ENCODE measurements at regions not wholly inside any gene's neighbourhood (a gene's known extent, or its start where the extent isn't known, plus 50 kb on each side); places are given as distances from the start of the nearest gene placed in this dataset.

GRCh38 chr5:174412941-174413340, 311.4 kb upstream of the MSX2 start (continued):
- TF ChIP-seq, protein P1, sequence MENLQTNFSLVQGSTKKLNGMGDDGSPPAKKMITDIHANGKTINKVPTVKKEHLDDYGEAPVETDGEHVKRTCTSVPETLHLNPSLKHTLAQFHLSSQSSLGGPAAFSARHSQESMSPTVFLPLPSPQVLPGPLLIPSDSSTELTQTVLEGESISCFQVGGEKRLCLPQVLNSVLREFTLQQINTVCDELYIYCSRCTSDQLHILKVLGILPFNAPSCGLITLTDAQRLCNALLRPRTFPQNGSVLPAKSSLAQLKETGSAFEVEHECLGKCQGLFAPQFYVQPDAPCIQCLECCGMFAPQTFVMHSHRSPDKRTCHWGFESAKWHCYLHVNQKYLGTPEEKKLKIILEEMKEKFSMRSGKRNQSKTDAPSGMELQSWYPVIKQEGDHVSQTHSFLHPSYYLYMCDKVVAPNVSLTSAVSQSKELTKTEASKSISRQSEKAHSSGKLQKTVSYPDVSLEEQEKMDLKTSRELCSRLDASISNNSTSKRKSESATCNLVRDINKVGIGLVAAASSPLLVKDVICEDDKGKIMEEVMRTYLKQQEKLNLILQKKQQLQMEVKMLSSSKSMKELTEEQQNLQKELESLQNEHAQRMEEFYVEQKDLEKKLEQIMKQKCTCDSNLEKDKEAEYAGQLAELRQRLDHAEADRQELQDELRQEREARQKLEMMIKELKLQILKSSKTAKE (IDR thresholded peaks at IDR 0.05; ENCODE audit: low read depth, poor library complexity, severe bottlenecking): no peak
- TF ChIP-seq IKZF1 (conservative IDR thresholded peaks at IDR 0.05): no peak
- TF ChIP-seq, protein P2, sequence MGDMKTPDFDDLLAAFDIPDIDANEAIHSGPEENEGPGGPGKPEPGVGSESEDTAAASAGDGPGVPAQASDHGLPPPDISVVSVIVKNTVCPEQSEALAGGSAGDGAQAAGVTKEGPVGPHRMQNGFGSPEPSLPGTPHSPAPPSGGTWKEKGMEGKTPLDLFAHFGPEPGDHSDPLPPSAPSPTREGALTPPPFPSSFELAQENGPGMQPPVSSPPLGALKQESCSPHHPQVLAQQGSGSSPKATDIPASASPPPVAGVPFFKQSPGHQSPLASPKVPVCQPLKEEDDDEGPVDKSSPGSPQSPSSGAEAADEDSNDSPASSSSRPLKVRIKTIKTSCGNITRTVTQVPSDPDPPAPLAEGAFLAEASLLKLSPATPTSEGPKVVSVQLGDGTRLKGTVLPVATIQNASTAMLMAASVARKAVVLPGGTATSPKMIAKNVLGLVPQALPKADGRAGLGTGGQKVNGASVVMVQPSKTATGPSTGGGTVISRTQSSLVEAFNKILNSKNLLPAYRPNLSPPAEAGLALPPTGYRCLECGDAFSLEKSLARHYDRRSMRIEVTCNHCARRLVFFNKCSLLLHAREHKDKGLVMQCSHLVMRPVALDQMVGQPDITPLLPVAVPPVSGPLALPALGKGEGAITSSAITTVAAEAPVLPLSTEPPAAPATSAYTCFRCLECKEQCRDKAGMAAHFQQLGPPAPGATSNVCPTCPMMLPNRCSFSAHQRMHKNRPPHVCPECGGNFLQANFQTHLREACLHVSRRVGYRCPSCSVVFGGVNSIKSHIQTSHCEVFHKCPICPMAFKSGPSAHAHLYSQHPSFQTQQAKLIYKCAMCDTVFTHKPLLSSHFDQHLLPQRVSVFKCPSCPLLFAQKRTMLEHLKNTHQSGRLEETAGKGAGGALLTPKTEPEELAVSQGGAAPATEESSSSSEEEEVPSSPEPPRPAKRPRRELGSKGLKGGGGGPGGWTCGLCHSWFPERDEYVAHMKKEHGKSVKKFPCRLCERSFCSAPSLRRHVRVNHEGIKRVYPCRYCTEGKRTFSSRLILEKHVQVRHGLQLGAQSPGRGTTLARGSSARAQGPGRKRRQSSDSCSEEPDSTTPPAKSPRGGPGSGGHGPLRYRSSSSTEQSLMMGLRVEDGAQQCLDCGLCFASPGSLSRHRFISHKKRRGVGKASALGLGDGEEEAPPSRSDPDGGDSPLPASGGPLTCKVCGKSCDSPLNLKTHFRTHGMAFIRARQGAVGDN (IDR thresholded peaks at IDR 0.05): no peak
- no peak for TF ChIP-seq HDAC2 (IDR thresholded peaks at IDR 0.05)
- no peak for TF ChIP-seq YY1 (IDR thresholded peaks at IDR 0.05; ENCODE audit: low read depth, low read length)
- no peak for TF ChIP-seq PML (IDR thresholded peaks at IDR 0.05; ENCODE audit: low read length)
- TF ChIP-seq USF1 (IDR thresholded peaks at IDR 0.05; ENCODE audit: borderline replicate concordance, extremely low read length, insufficient read depth, low read depth, low read length): no peak
- no peak for TF ChIP-seq ZNF274 (IDR thresholded peaks at IDR 0.05; ENCODE audit: insufficient read depth, insufficient read length)
- TF ChIP-seq TARDBP (IDR thresholded peaks at IDR 0.05; ENCODE audit: borderline replicate concordance): no peak
- no peak for TF ChIP-seq SREBF2 (IDR thresholded peaks at IDR 0.05; ENCODE audit: low read length)
- no peak for TF ChIP-seq SMAD5 (IDR thresholded peaks at IDR 0.05; ENCODE audit: low read depth)

Data from GM12878 (cell line).